Mesothelial cell of epicardium (in vitro differentiated cells): ENCODE measurements at regions not wholly inside any gene's neighbourhood (a gene's known extent, or its start where the extent isn't known, plus 50 kb on each side); places are given as distances from the start of the nearest gene placed in this dataset.

ENCODE experiments used
- DNase-seq, 2 experiments: peaks; one replicate each; pipeline ENCODE4 v3.0.0; 2021; ENCODE audit warnings: low spot score in 2 of 2; ENCODE audit not compliant: unreplicated experiment in 2 of 2
- H3K27ac Mint-ChIP-seq: 2 replicates; pipeline ENCODE4 v1.8.0; 2021; ENCODE audit warnings: mixed read lengths
- H3K27me3 Mint-ChIP-seq: 2 replicates; pipeline ENCODE4 v1.8.0; 2021; ENCODE audit warnings: low read depth, mixed read lengths
- H3K36me3 Mint-ChIP-seq: 2 replicates; pipeline ENCODE4 v1.8.0; 2021; ENCODE audit warnings: mixed read lengths
- H3K4me1 Mint-ChIP-seq: 2 replicates; pipeline ENCODE4 v1.8.0; 2021; ENCODE audit warnings: mixed read lengths
- H3K4me3 Mint-ChIP-seq: 2 replicates; pipeline ENCODE4 v1.8.0; 2021; ENCODE audit warnings: mild to moderate bottlenecking, moderate library complexity, mixed read lengths
- H3K9me3 Mint-ChIP-seq: 2 replicates; pipeline ENCODE4 v1.8.0; 2021; ENCODE audit warnings: mixed read lengths
- TF ChIP-seq, protein P1 (sequence below): fragments of 200-600 bp; sonication (generic); IDR thresholded peaks from one replicate; pipeline ENCODE4 v1.5.0; 2021; ENCODE audit warnings: antibody characterized with exemption; ENCODE audit not compliant: unreplicated experiment

GRCh38 chr11:109027851-109028250 lies 363.0 kb downstream of the DDX10 start:
- H3K27ac Mint-ChIP-seq = no peak overlapping the region
- peaks cover 33% of the 10 kb centered on the region for H3K9me3 Mint-ChIP-seq
- no peaks in the 10 kb centered on the region for H3K4me1 Mint-ChIP-seq
- no peaks in the 10 kb centered on the region for H3K27me3 Mint-ChIP-seq
- no peak overlapping the region for H3K4me3 Mint-ChIP-seq
- no peaks in the 10 kb centered on the region for H3K36me3 Mint-ChIP-seq
- DNase-seq = no peak
- TF ChIP-seq, protein P1, sequence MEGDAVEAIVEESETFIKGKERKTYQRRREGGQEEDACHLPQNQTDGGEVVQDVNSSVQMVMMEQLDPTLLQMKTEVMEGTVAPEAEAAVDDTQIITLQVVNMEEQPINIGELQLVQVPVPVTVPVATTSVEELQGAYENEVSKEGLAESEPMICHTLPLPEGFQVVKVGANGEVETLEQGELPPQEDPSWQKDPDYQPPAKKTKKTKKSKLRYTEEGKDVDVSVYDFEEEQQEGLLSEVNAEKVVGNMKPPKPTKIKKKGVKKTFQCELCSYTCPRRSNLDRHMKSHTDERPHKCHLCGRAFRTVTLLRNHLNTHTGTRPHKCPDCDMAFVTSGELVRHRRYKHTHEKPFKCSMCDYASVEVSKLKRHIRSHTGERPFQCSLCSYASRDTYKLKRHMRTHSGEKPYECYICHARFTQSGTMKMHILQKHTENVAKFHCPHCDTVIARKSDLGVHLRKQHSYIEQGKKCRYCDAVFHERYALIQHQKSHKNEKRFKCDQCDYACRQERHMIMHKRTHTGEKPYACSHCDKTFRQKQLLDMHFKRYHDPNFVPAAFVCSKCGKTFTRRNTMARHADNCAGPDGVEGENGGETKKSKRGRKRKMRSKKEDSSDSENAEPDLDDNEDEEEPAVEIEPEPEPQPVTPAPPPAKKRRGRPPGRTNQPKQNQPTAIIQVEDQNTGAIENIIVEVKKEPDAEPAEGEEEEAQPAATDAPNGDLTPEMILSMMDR = no peak

DNA sequence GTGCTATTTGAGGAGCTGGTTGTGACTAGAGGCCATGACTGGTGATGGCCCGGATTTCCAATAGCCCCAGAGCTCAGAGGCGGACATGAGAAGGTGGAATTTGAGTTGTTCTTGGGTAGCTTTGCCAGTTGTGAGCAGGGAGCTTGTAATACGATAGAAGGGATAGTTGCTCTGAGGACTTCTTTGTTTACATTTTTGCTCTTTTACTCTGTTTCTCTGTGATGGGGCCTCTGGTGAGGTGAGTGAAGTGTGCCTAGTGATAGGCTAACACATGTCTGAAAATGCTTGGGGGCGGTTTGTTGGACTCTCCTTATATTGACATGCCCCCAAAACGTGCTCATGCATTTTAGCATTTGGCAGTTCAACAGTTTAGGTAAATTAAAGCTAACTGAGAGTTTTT lies 365.1 kb downstream of the DDX10 start:
- Mint-ChIP-seq H3K36me3 (no peaks in the 10 kb centered on the region), H3K27me3 (no peaks in the 10 kb centered on the region), H3K9me3 (peaks cover 22% of the 10 kb centered on the region), H3K27ac (no peak overlapping the region), H3K4me3 (no peak overlapping the region), H3K4me1 (no peaks in the 10 kb centered on the region)
- DNase-seq = no peak
- TF ChIP-seq, protein P1 = no peak

DNA sequence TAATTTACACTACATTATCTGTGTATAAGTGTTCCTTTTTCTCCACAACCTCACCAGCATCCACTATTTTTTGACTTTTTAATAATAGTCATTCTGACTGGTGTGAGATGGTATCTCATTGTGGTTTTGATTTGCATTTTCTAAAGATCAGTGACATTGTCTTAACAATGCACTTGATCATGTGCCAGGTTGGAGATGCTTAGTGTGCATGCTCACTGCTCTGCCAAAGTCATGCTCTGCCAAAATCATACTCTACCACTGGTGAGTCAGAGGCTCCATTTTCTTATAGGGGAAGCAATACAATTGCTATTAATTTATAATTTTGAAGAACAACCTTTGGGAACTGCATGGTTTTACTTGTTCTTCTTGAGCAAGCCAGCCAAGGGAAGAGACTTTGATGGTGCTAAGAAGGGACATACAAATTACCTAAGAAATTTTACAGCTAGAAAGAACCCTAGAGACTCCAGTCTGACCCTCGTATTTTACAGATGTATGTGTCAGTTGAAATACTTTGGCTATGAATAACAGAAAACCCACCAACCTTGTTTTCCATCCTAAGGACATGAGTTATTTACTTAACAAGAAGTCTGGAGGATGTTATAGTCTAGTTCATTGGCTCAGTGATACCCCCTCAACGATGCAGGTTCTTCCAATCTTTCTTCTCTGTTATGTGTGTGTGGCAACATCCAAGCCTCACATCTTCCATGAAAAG lies 368.9 kb downstream of the DDX10 start:
- no peak overlapping the region for H3K4me3 Mint-ChIP-seq
- TF ChIP-seq, protein P1 = no peak
- no peak for DNase-seq
- H3K9me3 Mint-ChIP-seq = peaks cover 3% of the 10 kb centered on the region
- no peak overlapping the region for H3K27ac Mint-ChIP-seq
- no peaks in the 10 kb centered on the region for H3K27me3 Mint-ChIP-seq
- H3K36me3 Mint-ChIP-seq = no peaks in the 10 kb centered on the region
- no peaks in the 10 kb centered on the region for H3K4me1 Mint-ChIP-seq

- Mint-ChIP-seq H3K4me1 (no peaks in the 10 kb centered on the region), H3K27me3 (no peaks in the 10 kb centered on the region), H3K4me3 (no peak overlapping the region), H3K9me3 (peaks cover 3% of the 10 kb centered on the region), H3K27ac (no peak overlapping the region), H3K36me3 (no peaks in the 10 kb centered on the region)
- no peak for DNase-seq
- TF ChIP-seq, protein P1 = no peak
Measured at GRCh38 chr11:109034339-109034696, 369.4 kb downstream of the DDX10 start.

GRCh38 chr11:109035284-109035683 lies 370.4 kb downstream of the DDX10 start:
- no peak overlapping the region for H3K4me3 Mint-ChIP-seq
- DNase-seq = no peak
- no peaks in the 10 kb centered on the region for H3K4me1 Mint-ChIP-seq
- peaks cover 3% of the 10 kb centered on the region for H3K9me3 Mint-ChIP-seq
- TF ChIP-seq, protein P1 = no peak
- no peaks in the 10 kb centered on the region for H3K36me3 Mint-ChIP-seq
- H3K27ac Mint-ChIP-seq = no peak overlapping the region
- H3K27me3 Mint-ChIP-seq = no peaks in the 10 kb centered on the region

DNA sequence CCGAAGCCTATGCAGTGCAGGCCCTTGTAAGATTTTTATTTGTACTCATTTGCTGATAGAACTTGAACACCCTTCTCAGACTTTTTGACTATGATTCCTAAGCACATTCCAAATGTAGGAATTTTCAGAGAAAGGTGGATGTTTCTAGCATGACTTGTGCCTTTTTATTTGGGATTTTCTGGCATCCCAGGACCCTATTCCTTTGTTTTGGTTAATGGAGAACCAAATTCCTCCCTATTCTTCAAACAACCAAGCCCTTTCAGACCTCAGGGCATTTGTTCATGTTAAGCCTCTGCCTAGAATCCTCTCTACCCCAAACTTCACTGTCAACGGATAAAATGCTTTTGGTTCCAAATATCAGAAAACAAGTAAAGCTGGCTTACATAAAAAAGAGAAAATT lies 371.1 kb downstream of the DDX10 start:
- Mint-ChIP-seq H3K27me3 (no peaks in the 10 kb centered on the region), H3K4me3 (no peak overlapping the region), H3K36me3 (no peaks in the 10 kb centered on the region), H3K4me1 (no peaks in the 10 kb centered on the region), H3K9me3 (peaks cover 3% of the 10 kb centered on the region), H3K27ac (no peak overlapping the region)
- no peak for DNase-seq
- TF ChIP-seq, protein P1 = no peak
